ENCODE measurements at regions not wholly inside any gene's neighbourhood (a gene's known extent, or its start where the extent isn't known, plus 50 kb on each side); places are given as distances from the start of the nearest gene placed in this dataset.
A peak's percentile ranks its signal among the peaks of the same experiment; 100 is the strongest.

- TF ChIP-seq SP1 (IDR thresholded peaks at IDR 0.05; ENCODE audit: low read depth, low read length) (no peak), TCF7 (IDR thresholded peaks at IDR 0.05; ENCODE audit: borderline replicate concordance) (no peak), BHLHE40 (IDR thresholded peaks at IDR 0.05; ENCODE audit: borderline replicate concordance in 1 of 2, low read depth in 2 of 2, low read length in 1 of 2) (peak; percentile 42 to 56; a peak in 1 of 4 replicates), CTCF (IDR thresholded peaks at IDR 0.05 in 2 of 3, conservative IDR thresholded peaks at IDR 0.05 in 1 of 3; ENCODE audit: control insufficient read depth in 2 of 3, extremely low read depth in 1 of 3, insufficient read depth in 1 of 3, low read depth in 3 of 3, low read length in 3 of 3) (no peak), USF1 (IDR thresholded peaks at IDR 0.05; ENCODE audit: borderline replicate concordance, extremely low read length, insufficient read depth, low read depth, low read length) (no peak)
Measured at GRCh38 chr1:198922638-198923430, 284.0 kb downstream of the PTPRC start.
